ENCODE measurements at regions not wholly inside any gene's neighbourhood (a gene's known extent, or its start where the extent isn't known, plus 50 kb on each side); places are given as distances from the start of the nearest gene placed in this dataset.

- H3K36me3 ChIP-seq: no peaks in the 10 kb centered on the region
- no peaks in the 10 kb centered on the region for H3K4me1 ChIP-seq
- H3K27me3 ChIP-seq: no peaks in the 10 kb centered on the region
- peaks cover 4 to 26% of the 10 kb centered on the region in 2 donors for H3K9me3 ChIP-seq
- no peak overlapping the region for H3K27ac ChIP-seq
- no peak for TF ChIP-seq POLR2AphosphoS5 (IDR thresholded peaks at IDR 0.05)
- TF ChIP-seq POLR2A (IDR thresholded peaks at IDR 0.05): no peak
- no peak for TF ChIP-seq CTCF (IDR thresholded peaks at IDR 0.05)
- intact Hi-C loops (cut with DNase I; ENCODE audit: low total_unique reads): no loop called here
- DNase-seq (ENCODE audit: low spot score in 2 of 2): no peak
- H3K4me3 ChIP-seq: no peak overlapping the region
Measured at GRCh38 chr15:69931156-69931555, 166.6 kb downstream of the TLE3 start.

- H3K36me3 ChIP-seq: no peaks in the 10 kb centered on the region
- no peak overlapping the region for H3K4me3 ChIP-seq
- peaks cover 4 to 17% of the 10 kb centered on the region in 2 donors for H3K9me3 ChIP-seq
- H3K4me1 ChIP-seq: no peaks in the 10 kb centered on the region
- intact Hi-C loops (cut with DNase I; ENCODE audit: low total_unique reads): no loop called here
- no peaks in the 10 kb centered on the region for H3K27me3 ChIP-seq
- DNase-seq (ENCODE audit: low spot score in 2 of 2): no peak
- TF ChIP-seq CTCF (IDR thresholded peaks at IDR 0.05): no peak
- TF ChIP-seq POLR2AphosphoS5 (IDR thresholded peaks at IDR 0.05): no peak
- no peak for TF ChIP-seq POLR2A (IDR thresholded peaks at IDR 0.05)
- H3K27ac ChIP-seq: no peak overlapping the region
Measured at GRCh38 chr15:69934607-69935006, 163.1 kb downstream of the TLE3 start.

GRCh38 chr15:69939513-69940440, 157.9 kb downstream of the TLE3 start:
- Histone ChIP-seq H3K27me3 (no peaks in the 10 kb centered on the region), H3K27ac (no peak overlapping the region), H3K4me3 (peak overlapping the region in 2 of 3 donors; percentile 16 to 22), H3K9me3 (peaks cover 3 to 13% of the 10 kb centered on the region in 2 donors), H3K4me1 (no peaks in the 10 kb centered on the region), H3K36me3 (no peaks in the 10 kb centered on the region)
- DNase-seq (ENCODE audit: low spot score in 2 of 2): peak in 1 of 2 donors; percentile 23
- intact Hi-C loops (cut with DNase I; ENCODE audit: low total_unique reads): no loop called here
- TF ChIP-seq CTCF (IDR thresholded peaks at IDR 0.05) (no peak), POLR2A (IDR thresholded peaks at IDR 0.05) (no peak), POLR2AphosphoS5 (IDR thresholded peaks at IDR 0.05) (no peak)

GRCh38 chr15:69940441-69941300, 157.0 kb downstream of the TLE3 start:
- H3K27me3 ChIP-seq: no peaks in the 10 kb centered on the region
- H3K4me3 ChIP-seq: no peak overlapping the region
- H3K27ac ChIP-seq: no peak overlapping the region
- no peak for DNase-seq (ENCODE audit: low spot score in 2 of 2)
- H3K4me1 ChIP-seq: no peaks in the 10 kb centered on the region
- no peaks in the 10 kb centered on the region for H3K36me3 ChIP-seq
- TF ChIP-seq POLR2A (IDR thresholded peaks at IDR 0.05) (no peak), POLR2AphosphoS5 (IDR thresholded peaks at IDR 0.05) (no peak), CTCF (IDR thresholded peaks at IDR 0.05) (no peak)
- H3K9me3 ChIP-seq: peaks cover 0 to 4% of the 10 kb centered on the region in 2 donors
- intact Hi-C loops (cut with DNase I; ENCODE audit: low total_unique reads): no loop called here

- no peaks in the 10 kb centered on the region for H3K36me3 ChIP-seq
- H3K27ac ChIP-seq: no peak overlapping the region
- no peaks in the 10 kb centered on the region for H3K4me1 ChIP-seq
- TF ChIP-seq CTCF (IDR thresholded peaks at IDR 0.05) (no peak), POLR2A (IDR thresholded peaks at IDR 0.05) (no peak), POLR2AphosphoS5 (IDR thresholded peaks at IDR 0.05) (no peak)
- H3K27me3 ChIP-seq: no peaks in the 10 kb centered on the region
- no peak for DNase-seq (ENCODE audit: low spot score in 2 of 2)
- no peak overlapping the region for H3K4me3 ChIP-seq
- H3K9me3 ChIP-seq: no peaks in the 10 kb centered on the region
- intact Hi-C loops (cut with DNase I; ENCODE audit: low total_unique reads): no loop called here
Measured at GRCh38 chr15:69941301-69941605, 156.5 kb downstream of the TLE3 start.
